H1 (cell line): ENCODE measurements at regions not wholly inside any gene's neighbourhood (a gene's known extent, or its start where the extent isn't known, plus 50 kb on each side); places are given as distances from the start of the nearest gene placed in this dataset.

Source experiments
- ATF2 ChIP-seq: IDR thresholded peaks from 2 replicates; pipeline ENCODE4 v1.6.1; 2012; ENCODE audit warnings: low read length, inconsistent platforms

- TF ChIP-seq ATF2 = no peak
Measured at GRCh38 chr6:4382362-4382853, 247.0 kb upstream of the ECI2 start (continued).
